HL-60 (cell line): ENCODE measurements at regions not wholly inside any gene's neighbourhood (a gene's known extent, or its start where the extent isn't known, plus 50 kb on each side); places are given as distances from the start of the nearest gene placed in this dataset.
"Not testable (repeated sequence)": the region's sequence is repeated elsewhere in the genome, so short reads cannot be mapped to it uniquely, and the experiment has no call there.

ENCODE experiments used
- CTCF ChIP-seq: IDR thresholded peaks from one replicate; pipeline ENCODE4 v1.5.1; 2011; ENCODE audit warnings: low read length, control low read depth, inconsistent platforms; ENCODE audit not compliant: insufficient read depth
- POLR2AphosphoS5 ChIP-seq: IDR thresholded peaks from 2 replicates; pipeline ENCODE4 v1.6.1; 2012; ENCODE audit warnings: low read depth
- REST ChIP-seq: IDR thresholded peaks from 2 replicates; pipeline ENCODE4 v1.6.1; 2012; ENCODE audit warnings: low read depth; ENCODE audit not compliant: insufficient replicate concordance

- not testable (repeated sequence) for TF ChIP-seq POLR2AphosphoS5, CTCF, REST
These were observed 2543.6 kb downstream of the PCDH9 start for GRCh38 chr13:64686536-64686935.
